ENCODE measurements at regions not wholly inside any gene's neighbourhood (a gene's known extent, or its start where the extent isn't known, plus 50 kb on each side); places are given as distances from the start of the nearest gene placed in this dataset.

GRCh38 chr9:106309925-106310324, 553.0 kb upstream of the ZNF462 start:
- TF ChIP-seq, protein P1, sequence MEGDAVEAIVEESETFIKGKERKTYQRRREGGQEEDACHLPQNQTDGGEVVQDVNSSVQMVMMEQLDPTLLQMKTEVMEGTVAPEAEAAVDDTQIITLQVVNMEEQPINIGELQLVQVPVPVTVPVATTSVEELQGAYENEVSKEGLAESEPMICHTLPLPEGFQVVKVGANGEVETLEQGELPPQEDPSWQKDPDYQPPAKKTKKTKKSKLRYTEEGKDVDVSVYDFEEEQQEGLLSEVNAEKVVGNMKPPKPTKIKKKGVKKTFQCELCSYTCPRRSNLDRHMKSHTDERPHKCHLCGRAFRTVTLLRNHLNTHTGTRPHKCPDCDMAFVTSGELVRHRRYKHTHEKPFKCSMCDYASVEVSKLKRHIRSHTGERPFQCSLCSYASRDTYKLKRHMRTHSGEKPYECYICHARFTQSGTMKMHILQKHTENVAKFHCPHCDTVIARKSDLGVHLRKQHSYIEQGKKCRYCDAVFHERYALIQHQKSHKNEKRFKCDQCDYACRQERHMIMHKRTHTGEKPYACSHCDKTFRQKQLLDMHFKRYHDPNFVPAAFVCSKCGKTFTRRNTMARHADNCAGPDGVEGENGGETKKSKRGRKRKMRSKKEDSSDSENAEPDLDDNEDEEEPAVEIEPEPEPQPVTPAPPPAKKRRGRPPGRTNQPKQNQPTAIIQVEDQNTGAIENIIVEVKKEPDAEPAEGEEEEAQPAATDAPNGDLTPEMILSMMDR (IDR thresholded peaks at IDR 0.05; ENCODE audit: poor library complexity) = no peak
- no peak for TF ChIP-seq EZH2phosphoT487 (IDR thresholded peaks at IDR 0.05; ENCODE audit: low read depth, severe bottlenecking, unreplicated experiment)
- TF ChIP-seq EZH2 (IDR thresholded peaks at IDR 0.05; ENCODE audit: borderline replicate concordance) = no peak

All from hepatocyte (in vitro differentiated cells).